IPS-NIHi7 (cell line): ENCODE measurements at regions not wholly inside any gene's neighbourhood (a gene's known extent, or its start where the extent isn't known, plus 50 kb on each side); places are given as distances from the start of the nearest gene placed in this dataset.

ENCODE experiments used
- DNase-seq: peaks from one replicate; pipeline ENCODE4 v3.0.0; 2012; ENCODE audit warnings: mixed read lengths; ENCODE audit errors: extremely low spot score

DNA sequence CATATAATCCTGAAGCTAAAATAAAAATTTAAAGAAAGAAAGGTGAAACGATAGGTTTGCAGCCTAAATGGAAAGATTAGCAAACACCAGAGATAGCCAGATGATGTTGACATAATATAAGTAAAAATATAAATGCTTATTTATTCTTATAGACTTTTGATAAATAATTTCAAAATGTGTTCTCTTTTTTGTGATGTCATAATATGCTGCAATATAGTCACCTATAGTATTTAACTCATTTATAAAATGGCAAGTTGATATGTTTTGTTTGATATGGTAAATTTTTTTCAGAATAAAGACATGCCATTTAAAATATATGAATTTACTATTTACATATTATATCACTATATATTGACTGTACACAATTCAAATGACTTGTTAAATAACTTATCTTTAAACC, 813.4 kb downstream of the LRFN5 start:
- DNase-seq = no peak

GRCh38 chr14:42407153-42407552, 800.5 kb downstream of the LRFN5 start:
- no peak for DNase-seq

DNA sequence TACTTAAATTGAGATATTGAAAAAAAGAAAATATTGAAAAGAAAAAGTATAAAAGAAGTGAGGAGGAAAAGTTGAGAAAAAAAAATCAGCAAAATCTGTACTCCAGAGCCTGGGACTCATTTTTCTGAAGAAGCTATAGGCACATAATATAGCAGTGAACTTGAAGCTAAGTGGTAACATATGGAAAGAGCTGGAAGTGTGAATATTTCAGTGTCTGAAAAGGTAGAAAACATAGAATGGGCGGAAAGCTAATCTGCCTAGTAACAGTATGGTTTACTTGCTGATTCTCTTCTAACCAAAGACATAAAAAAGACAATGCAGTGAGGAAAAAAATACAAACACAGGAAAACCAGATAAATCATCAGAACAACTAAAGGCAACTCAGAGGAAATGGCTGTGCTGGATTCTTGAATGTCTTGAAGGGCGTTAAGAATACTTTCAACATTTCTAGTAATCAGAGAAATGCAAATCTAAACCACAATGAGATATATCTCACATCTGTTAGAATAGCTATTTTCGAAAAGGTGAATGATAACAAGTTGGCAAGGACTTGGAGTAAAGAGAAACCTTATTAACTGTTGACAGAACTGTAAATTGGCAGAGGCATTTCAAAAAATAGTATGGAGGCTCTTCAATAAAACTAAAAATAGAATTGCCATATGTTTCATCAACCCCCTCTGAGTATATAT, 784.6 kb downstream of the LRFN5 start:
- DNase-seq = no peak

DNA sequence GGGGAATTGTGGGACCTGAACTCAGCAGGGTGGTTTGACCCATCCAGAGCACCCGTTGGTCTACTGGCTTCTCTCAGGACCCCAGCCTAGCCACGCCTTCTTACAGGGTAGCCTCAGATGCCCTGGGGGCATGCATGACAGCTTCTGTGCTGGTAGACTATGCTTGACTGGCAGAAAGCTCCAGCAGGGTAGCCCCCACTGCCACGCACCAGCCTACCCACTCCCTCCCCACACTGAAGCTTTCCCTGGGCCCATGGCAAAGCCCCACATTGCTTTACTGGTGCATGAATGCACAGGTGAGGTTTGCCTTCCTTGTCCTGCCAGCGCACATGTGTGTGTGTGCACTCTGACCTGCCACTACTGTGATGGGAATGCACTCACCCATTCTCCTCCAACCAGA, 772.2 kb downstream of the LRFN5 start:
- no peak for DNase-seq

DNA sequence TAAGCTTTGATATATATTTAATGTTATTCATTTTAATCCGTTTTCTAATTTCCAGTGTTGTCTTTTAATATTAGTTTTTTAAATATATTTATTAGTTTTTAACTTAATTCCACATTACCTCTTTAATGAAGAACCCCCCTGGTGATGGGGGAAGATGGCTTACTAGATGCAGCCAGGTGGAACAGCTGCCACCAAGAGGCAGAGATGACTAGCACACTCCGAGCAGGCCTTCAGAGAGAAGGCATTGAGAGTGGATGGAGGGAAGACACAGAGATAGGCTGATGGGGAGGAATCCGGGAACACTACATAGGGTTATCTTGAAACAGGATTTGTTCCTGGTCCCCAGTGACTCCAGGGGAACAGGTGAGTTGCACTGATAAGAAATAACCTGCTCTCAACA, 771.6 kb downstream of the LRFN5 start:
- no peak for DNase-seq

GRCh38 chr14:42374332-42374731, 767.7 kb downstream of the LRFN5 start:
- no peak for DNase-seq

- no peak for DNase-seq
Measured at GRCh38 chr14:42370056-42370455, 763.4 kb downstream of the LRFN5 start.

GRCh38 chr14:42368234-42368633, 761.6 kb downstream of the LRFN5 start:
- DNase-seq = no peak

DNA sequence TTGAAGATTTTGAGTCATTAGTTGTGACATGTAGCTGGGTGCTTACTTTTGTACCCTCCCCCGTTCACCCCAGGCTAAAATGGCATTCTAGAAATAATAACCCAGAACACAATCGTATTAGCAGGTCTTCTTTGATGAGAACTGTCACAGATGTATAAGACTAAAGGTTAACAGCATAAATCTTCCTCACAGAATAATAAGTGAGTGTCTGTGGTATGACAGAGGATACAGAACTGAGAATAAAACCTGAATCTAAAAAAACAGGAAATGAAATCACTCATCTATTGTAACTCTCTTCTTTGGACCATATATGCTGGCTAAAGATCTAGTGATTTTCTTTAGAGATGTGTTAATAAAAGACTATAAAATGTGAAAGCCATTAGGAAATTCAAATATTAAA, 746.6 kb downstream of the LRFN5 start:
- no peak for DNase-seq

DNA sequence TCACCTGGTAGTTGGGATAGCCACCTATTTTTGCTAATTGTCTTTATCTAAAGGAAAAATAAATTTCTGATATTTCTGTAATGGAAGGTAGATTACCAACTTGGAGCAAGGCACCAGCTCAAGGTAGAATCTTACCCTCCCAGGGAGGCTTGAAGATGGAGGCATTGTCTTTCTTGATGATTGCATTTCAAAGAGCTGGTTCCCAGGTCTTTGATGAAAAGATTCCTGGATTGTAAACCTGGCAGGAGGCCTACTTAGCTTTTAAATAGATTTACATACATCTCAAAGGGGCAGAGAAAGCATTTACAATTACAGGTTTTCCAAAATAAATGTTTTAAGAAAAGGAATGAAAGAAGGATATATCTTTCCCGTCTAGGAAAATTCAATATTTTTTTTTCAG, 729.2 kb downstream of the LRFN5 start:
- DNase-seq = peak; percentile 9

DNA sequence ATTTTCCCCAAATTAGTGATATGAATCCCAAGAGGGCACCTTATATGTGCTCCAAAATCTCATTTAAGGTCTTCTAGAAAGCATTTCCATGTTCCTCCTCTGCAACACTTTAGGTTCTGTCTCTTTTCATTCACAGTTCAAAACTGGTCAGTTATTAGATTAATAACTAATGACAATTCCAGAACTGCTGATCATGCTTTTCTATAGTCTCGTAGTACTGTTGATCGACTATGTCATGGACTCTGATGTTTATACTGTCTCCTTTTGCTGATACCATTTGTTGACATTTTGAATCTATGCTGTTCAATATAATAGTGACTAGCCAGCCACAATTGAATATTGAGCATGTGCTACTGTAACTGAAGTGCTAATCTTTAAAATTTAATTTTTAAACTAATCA, 728.3 kb downstream of the LRFN5 start:
- no peak for DNase-seq

DNA sequence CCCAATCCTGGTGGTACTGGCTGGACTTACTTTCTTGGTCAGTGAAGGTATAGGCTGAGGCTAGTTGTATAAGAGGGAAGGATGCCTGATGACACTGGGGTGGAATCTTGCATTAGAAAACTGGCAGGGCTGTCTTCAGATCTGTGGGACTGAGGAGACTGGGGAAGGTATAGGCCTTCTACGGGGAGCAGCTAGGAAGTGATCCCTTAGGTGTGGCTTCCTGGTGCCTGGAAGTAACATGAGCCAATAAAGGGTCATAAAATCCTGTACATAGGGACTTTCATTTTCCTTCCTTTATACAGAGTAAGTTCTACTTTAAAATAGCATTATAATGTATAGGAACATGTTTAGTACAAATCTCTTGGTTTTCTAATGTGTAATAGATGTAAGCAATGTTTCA, 716.8 kb downstream of the LRFN5 start:
- no peak for DNase-seq

- DNase-seq = no peak
Measured at GRCh38 chr14:42322531-42323284, 716.0 kb downstream of the LRFN5 start.

GRCh38 chr14:42319996-42320395, 713.3 kb downstream of the LRFN5 start:
- DNase-seq = no peak

DNA sequence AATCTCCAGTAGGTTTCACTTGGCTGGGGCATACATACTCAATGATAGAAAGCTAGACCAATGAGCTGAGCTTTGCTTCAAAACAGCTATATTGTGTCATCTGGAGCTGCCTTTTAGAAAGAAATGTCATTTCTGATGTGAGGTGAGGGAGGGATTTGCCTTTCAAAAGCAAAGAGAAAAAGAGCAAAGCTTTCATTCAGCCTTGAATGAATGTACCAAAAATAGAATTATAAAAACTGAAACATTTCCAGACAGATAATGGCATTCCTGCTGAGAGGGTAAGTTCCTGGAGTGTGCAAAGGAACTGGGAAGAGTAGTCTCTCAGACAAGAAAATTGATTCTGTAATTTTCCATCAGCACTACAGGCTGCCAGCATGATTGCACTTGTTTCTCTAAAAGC, 710.0 kb downstream of the LRFN5 start:
- DNase-seq = no peak

GRCh38 chr14:42311876-42312275, 705.2 kb downstream of the LRFN5 start:
- no peak for DNase-seq

DNA sequence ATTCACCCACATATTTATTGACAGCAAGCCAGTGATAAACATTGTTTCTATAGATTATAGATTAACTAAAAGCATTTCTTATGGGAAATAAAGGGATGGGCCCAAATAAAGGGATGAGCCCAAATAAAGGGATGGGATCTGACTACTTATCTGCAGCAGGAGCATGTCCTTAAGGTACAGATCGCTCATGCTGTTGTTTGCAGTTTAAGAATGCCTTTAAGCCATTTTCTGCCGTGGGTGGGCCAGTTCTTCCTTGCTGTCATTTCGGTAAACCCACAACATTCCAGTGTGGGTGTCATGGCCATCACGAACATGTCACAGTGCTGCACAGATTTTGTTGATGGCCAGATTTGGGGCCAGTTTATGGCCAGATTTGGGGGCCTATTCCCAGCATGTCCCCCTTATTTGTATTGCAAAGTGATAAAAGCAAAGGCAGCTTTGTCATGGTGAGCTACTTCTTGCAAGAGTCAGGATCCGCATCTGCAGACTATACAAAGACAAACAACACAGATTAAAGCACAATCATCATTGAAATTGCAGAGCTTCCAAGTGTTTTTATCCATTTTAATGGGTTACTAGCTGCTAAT, 700.7 kb downstream of the LRFN5 start:
- DNase-seq = no peak

GRCh38 chr14:42299692-42300091, 693.0 kb downstream of the LRFN5 start:
- no peak for DNase-seq

GRCh38 chr14:42293180-42293579, 686.5 kb downstream of the LRFN5 start:
- no peak for DNase-seq

GRCh38 chr14:42277840-42278239, 671.2 kb downstream of the LRFN5 start:
- DNase-seq = no peak

- no peak for DNase-seq
Measured at GRCh38 chr14:42269234-42269633, 662.6 kb downstream of the LRFN5 start.

DNA sequence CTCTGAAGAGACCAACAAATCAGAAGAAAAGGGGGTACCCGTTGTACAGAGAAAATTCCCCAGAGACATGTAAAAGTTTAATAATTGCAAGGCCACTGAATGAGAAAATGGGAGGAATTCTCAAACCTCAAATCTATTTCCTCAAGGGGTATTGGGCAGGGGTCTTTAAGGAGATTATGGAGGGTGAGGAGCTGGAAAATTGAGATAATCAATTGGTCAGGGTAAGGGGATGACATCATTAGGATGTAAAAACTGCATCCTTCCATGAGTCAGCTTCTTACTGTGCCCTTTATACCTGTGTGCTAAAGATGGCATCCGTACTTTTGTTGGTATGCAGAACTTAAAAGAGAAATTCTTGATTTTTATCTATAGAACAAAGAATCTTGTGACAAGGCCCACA, 641.5 kb downstream of the LRFN5 start:
- no peak for DNase-seq

GRCh38 chr14:42241101-42241500, 634.4 kb downstream of the LRFN5 start:
- DNase-seq = no peak
